ENCODE measurements at regions not wholly inside any gene's neighbourhood (a gene's known extent, or its start where the extent isn't known, plus 50 kb on each side); places are given as distances from the start of the nearest gene placed in this dataset.

DNA sequence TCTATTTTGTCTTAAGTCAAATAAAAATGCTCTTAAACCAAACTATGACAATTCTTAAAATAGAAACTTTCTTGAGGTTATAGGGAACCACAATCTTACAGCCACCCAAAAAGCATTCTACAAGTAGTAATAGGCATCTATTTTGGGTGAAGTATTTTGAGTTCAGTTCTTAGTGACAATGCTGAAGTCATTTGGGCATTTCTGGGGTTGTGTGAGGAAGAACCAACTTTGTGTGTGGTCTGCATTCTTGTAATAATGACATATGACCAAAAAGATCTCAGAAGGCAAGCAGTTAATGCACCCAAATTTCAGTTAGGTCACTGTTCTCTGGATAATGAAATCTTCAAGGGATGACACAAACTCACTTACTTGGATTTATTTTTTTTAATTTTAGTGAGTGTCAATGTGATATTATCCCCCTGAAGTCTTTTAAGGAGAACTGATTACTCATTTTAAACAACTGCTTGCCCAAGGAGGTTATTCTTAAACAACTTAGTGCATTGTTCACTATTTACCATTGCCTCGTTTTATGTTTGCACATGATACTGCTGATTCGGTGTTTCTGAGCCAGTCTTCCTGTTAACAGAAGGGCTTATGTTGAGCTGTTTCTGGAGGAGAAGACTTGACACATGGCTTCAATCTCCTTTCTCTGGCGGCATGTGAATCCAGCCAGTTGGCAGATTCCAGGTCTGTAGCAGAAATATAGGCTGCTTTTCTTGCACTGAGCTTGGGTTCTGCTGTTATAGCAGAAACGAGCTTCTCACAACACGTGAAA, 618.9 kb downstream of the BCKDHB start:
- no peak for DNase-seq (ENCODE audit: low spot score)

- DNase-seq (ENCODE audit: low spot score), result no peak
Measured at GRCh38 chr6:80720824-80721223, 614.4 kb downstream of the BCKDHB start.

DNA sequence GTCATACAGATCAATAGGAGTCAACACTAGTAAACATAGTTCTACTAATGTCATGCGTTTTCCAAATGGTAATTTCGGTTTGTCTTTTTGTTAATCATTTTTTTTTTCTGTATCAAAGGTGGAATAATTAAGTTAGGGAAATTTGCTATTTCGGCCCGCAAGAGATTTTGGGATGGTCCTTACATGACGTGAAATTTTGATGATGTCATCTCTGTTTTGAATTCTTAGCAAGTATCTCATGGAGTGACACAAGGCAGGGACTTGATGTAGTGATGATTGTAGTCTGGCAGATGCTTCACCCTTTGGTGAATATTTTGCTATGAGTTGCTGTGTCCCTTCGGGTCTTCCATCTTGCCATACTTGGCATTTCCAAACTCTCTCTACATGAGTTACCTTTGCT, 608.0 kb downstream of the BCKDHB start:
- no peak for DNase-seq (ENCODE audit: low spot score)

- no peak for DNase-seq (ENCODE audit: low spot score)
Measured at GRCh38 chr6:80698459-80698858, 592.0 kb downstream of the BCKDHB start.

DNA sequence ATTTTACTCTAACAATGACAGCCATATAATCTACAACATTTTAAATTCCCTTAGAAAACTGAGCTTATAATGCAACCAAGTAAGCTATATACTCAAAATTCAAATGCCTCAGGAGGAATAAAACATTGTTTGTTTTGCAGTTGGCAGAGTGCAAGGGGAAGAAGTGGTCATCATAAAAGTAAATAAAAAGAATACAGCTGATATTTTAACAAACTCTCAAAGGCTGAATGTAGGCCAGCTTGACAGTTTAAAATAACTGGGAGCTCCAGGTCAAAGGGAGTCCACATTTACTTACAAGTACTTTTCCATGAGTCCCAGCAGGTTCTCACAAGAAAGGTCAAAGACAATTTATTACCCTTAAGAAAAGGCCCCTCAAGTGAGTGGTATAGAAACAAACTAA, 589.8 kb downstream of the BCKDHB start:
- DNase-seq (ENCODE audit: low spot score), result no peak

DNA sequence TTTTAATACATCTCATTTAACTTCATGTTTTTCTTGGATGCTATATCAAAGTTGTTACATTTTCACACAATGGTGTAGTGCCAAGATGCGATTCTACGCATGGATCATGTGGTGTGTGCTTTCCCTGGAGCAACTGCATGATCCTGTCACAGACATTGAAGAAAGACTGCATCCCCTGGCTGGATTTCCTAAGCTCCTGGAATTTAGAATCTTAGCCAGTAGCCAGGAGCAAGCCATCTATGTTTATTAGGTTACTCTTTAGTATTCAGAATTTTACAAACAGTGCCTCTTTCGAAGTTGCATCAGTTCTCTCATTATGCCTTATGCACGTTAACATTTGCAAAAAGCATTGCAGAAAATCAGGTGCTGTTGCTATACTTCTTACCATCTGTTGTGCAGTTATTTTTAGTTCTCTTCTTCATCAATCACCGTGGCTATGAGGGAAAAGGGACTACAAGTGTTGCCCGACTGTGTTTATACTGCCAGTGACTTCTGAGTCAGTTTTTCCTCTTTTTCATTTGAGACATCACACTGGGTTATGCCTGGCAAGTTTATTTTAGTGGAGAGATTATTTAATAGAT, 584.2 kb downstream of the BCKDHB start:
- DNase-seq (ENCODE audit: low spot score), result no peak

DNA sequence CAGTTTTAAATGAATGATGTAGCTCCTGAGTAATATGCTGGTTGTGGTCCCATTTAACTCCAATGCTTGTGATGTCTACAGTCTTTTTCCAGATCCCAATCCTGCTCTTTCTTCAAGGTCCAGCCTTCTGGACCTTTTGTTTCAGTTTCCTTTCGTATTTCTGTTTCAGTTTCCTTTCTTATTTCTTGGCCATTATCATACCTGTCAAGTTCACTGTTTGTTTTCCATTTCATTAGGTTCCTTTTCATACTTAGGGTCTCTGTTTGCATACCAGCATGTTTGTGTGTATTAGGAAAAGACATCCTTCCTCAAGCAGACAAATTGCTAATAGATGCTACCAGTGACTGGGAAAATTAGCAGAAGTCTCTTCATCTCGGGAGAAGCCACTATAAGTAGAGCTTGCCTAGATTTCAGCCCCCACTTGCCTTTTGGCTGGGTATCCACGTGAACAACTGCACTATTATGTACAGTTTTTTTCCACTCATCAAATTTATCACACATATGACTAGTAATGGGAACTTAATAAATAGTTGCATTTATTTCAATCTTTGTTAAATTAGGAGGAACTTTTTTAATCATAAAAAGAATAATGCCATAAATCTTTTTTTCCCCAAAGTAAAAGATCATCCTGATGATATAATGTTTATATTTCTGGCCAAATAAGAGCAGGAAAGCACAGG, 583.4 kb downstream of the BCKDHB start:
- no peak for DNase-seq (ENCODE audit: low spot score)

DNA sequence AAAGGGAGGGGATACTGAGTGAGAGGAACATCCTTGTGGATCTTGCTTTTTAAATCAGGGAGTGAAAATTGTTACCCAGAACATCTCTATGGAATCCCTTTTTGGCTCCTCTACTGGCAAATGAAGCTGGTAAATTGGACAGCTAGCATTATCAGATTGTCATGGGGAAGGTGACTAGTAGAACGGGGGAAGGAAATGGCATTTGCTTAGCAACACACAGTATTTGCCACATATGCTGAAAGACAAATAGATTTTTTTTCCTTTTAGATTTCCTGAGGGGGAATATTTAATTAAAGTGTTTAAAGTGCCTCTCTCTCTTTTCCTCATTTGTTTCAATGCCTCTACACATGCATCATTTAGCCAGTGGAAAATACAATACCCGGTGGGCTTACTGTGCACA, 573.5 kb downstream of the BCKDHB start:
- no peak for DNase-seq (ENCODE audit: low spot score)

GRCh38 chr6:80676386-80676785, 569.9 kb downstream of the BCKDHB start:
- DNase-seq (ENCODE audit: low spot score), result peak; percentile 1

GRCh38 chr6:80674669-80675068, 568.2 kb downstream of the BCKDHB start:
- no peak for DNase-seq (ENCODE audit: low spot score)

GRCh38 chr6:80673367-80673766, 566.9 kb downstream of the BCKDHB start:
- DNase-seq (ENCODE audit: low spot score), result no peak

- no peak for DNase-seq (ENCODE audit: low spot score)
Measured at GRCh38 chr6:80667006-80667405, 560.5 kb downstream of the BCKDHB start.

DNA sequence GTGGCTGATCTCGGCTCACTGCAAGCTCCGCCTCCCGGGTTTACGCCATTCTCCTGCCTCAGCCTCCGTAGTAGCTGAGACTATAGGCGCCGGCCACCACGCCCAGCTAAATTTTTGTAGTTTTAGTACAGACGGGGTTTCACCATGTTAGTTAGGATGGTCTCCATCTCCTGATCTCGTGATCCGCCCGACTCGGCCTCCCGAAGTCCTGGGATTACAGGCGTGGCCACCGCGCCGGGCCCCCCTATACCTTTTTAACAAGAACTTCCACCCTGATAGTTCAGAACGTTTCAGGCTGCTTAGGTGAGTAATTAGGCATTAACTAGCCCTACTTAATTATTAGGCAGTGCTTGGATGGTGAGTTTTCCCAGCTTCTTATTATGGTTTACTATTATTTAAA, 552.5 kb downstream of the BCKDHB start:
- no peak for DNase-seq (ENCODE audit: low spot score)

DNA sequence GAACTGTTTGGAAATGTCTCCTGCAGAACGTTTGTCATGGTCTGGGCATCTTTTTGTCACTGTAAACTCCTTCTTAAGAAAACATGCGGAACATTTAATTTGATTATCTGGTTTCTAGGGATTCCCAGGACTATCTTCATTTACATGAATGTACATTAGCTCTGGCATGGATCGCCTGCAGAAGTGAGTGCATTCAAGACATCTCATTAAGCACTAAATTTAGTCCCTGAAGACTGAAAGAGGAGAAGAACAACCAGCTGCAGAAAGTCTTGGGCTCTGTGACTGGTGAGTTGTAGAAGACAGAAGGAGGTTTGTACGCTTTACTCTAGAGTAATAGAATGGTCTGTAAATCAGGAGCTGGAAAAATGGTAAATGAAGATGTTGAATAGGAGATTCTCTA, 540.7 kb downstream of the BCKDHB start:
- DNase-seq (ENCODE audit: low spot score), result no peak

DNA sequence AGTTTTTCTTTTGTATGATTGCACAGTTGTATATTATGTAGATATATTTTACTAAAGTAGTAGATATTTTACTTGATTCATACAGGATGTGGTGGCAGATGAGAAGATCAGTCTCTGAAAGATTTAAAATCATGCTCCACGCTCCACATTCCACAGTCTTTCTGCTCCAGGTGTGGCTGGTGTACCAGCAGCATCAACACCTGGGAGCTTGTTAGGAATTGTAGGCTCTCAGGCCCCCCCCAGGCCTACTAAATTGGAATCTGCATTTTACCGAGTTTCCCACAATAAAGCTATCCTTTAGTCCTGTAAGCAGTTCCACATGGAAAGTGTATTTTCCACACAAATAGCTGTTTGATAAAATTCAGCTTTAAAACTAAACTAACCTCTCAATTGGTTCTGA, 537.4 kb downstream of the BCKDHB start:
- no peak for DNase-seq (ENCODE audit: low spot score)

- no peak for DNase-seq (ENCODE audit: low spot score)
Measured at GRCh38 chr6:80642452-80642851, 536.0 kb downstream of the BCKDHB start.

GRCh38 chr6:80641591-80641990, 535.1 kb downstream of the BCKDHB start:
- DNase-seq (ENCODE audit: low spot score), result no peak

- DNase-seq (ENCODE audit: low spot score), result no peak
Measured at GRCh38 chr6:80640176-80640575, 533.7 kb downstream of the BCKDHB start.

- no peak for DNase-seq (ENCODE audit: low spot score)
Measured at GRCh38 chr6:80639181-80639629, 532.7 kb downstream of the BCKDHB start.

- DNase-seq (ENCODE audit: low spot score), result peak; percentile 91
Measured at GRCh38 chr6:80638213-80639055, 532.0 kb downstream of the BCKDHB start.

DNA sequence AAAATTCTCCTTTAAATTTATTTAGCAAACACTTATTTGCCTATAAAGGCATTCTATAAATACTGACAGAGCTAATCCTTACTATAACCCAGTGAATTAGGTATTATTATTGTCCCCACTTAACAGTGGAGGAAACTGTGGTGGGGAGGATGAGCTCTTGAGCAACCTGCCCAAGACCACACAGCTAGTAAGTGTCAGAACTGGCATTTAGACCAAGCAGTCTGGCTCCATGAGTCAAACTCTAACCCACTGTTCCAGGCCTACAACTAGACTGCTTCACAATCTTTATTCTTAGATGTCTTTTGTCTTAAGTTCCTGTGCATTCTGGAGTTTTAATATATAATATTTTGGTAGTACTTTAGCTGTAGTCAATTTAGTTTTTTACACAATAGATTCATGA, 530.8 kb downstream of the BCKDHB start:
- DNase-seq (ENCODE audit: low spot score), result peak; percentile 10

DNA sequence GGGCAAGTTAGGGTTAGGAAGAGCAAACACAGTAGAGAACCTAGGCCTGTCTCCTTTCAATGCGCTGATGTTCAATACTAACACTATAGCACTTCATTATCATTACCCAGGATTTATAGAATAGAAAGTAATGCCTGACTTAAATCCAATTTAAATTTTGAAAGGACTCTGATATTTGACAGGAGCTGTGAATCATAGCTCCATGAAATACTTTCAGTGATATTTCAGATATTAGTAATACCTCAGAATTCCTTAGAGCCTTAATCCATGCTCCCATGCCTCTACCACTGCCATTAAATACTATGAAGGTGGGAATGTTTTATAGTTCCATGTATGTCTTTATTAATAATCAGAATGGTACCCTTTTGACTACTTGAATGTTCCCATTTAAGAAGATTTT, 530.2 kb downstream of the BCKDHB start:
- no peak for DNase-seq (ENCODE audit: low spot score)
